ENCODE measurements at regions not wholly inside any gene's neighbourhood (a gene's known extent, or its start where the extent isn't known, plus 50 kb on each side); places are given as distances from the start of the nearest gene placed in this dataset.

GRCh38 chr18:5625076-5625475 is 81.3 kb upstream of the EPB41L3 start (continued):
- TF ChIP-seq ZNF462 (CRISPR knock-in tag; IDR thresholded peaks at IDR 0.05) (no peak), POLR2AphosphoS5 (IDR thresholded peaks at IDR 0.05; ENCODE audit: low read depth) (no peak), ZNF331 (CRISPR knock-in tag; IDR thresholded peaks at IDR 0.05; ENCODE audit: low read depth) (no peak)

DNA sequence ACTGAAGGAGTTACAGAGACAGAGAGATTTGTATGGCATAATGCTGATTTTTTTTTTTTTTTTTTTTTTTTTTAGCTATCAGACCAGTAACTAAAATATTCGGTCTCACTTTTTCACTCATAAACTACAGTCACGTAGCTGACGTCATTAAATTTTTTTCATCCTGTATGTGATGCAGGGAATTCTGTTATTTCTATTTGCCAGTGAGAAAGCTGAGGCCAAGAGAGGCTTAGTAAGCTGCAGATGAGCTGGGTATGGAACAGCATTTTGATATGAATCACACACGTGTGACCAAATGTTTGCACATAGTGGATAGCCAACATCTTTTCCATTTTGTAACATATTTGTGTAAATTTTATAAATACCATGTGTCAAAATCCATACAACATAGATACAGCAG is 79.1 kb upstream of the EPB41L3 start:
- H3K27me3 ChIP-seq (ENCODE audit: insufficient read depth), result peaks cover 36% of the 10 kb centered on the region
- no peak for ATAC-seq

GRCh38 chr18:5620289-5620688 is 76.5 kb upstream of the EPB41L3 start:
- H3K9me3 Mint-ChIP-seq, result no peaks in the 10 kb centered on the region
- Histone ChIP-seq H2AFZ (no peak overlapping the region), H3K79me2 (replicated peaks; ENCODE audit: insufficient read depth) (no peaks in the 10 kb centered on the region), H3K27me3 (ENCODE audit: insufficient read depth) (peaks cover 9% of the 10 kb centered on the region), H4K20me1 (replicated peaks; ENCODE audit: insufficient read depth) (no peaks in the 10 kb centered on the region), H3K27ac (ENCODE audit: low read depth) (no peak overlapping the region), H3K4me1 (ENCODE audit: insufficient read depth) (peaks cover 14% of the 10 kb centered on the region), H3K36me3 (ENCODE audit: insufficient read depth) (no peaks in the 10 kb centered on the region), H3K9me2 (ENCODE audit: insufficient read depth) (no peaks in the 10 kb centered on the region), H3F3A (replicated peaks; ENCODE audit: low read depth) (0 out of 2 replicates have a peak, but pooled peaks cover 3% of the 10 kb centered on the region), H3K4me2 (no peak overlapping the region), H3K4me3 (no peak overlapping the region)
- no peak overlapping the region for H3K27ac Mint-ChIP-seq
- peaks cover 9% of the 10 kb centered on the region for H3K4me1 Mint-ChIP-seq
- DNase-seq (ENCODE audit: low spot score) (no peak), ATAC-seq (no peak)
- H3K4me3 Mint-ChIP-seq, result no peak overlapping the region
- H3K27me3 Mint-ChIP-seq (ENCODE audit: insufficient read depth, low read depth, poor library complexity), result peaks cover 2% of the 10 kb centered on the region
- no peaks in the 10 kb centered on the region for H3K36me3 Mint-ChIP-seq (ENCODE audit: low read depth)
- TF ChIP-seq ZNF114 (CRISPR knock-in tag; IDR thresholded peaks at IDR 0.05), result no peak
- TF ChIP-seq ETS1 (IDR thresholded peaks at IDR 0.05), result no peak
- TF ChIP-seq EZH2phosphoT487 (IDR thresholded peaks at IDR 0.05; ENCODE audit: unreplicated experiment), result no peak
- TF ChIP-seq, protein P1, sequence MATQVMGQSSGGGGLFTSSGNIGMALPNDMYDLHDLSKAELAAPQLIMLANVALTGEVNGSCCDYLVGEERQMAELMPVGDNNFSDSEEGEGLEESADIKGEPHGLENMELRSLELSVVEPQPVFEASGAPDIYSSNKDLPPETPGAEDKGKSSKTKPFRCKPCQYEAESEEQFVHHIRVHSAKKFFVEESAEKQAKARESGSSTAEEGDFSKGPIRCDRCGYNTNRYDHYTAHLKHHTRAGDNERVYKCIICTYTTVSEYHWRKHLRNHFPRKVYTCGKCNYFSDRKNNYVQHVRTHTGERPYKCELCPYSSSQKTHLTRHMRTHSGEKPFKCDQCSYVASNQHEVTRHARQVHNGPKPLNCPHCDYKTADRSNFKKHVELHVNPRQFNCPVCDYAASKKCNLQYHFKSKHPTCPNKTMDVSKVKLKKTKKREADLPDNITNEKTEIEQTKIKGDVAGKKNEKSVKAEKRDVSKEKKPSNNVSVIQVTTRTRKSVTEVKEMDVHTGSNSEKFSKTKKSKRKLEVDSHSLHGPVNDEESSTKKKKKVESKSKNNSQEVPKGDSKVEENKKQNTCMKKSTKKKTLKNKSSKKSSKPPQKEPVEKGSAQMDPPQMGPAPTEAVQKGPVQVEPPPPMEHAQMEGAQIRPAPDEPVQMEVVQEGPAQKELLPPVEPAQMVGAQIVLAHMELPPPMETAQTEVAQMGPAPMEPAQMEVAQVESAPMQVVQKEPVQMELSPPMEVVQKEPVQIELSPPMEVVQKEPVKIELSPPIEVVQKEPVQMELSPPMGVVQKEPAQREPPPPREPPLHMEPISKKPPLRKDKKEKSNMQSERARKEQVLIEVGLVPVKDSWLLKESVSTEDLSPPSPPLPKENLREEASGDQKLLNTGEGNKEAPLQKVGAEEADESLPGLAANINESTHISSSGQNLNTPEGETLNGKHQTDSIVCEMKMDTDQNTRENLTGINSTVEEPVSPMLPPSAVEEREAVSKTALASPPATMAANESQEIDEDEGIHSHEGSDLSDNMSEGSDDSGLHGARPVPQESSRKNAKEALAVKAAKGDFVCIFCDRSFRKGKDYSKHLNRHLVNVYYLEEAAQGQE (IDR thresholded peaks at IDR 0.05; ENCODE audit: unreplicated experiment), result no peak
- no peak for TF ChIP-seq POLR2AphosphoS5 (IDR thresholded peaks at IDR 0.05; ENCODE audit: low read depth)

More for the DNA sequence above, 79.1 kb upstream of the EPB41L3 start:
- peaks cover 21% of the 10 kb centered on the region for H3K4me1 ChIP-seq (ENCODE audit: insufficient read depth)
- no peaks in the 10 kb centered on the region; the same call in 1 of the 2 replicates for H4K20me1 ChIP-seq (replicated peaks; ENCODE audit: insufficient read depth)
- Mint-ChIP-seq H3K27ac (no peak overlapping the region), H3K27me3 (ENCODE audit: insufficient read depth, low read depth, poor library complexity) (peaks cover 2% of the 10 kb centered on the region), H3K36me3 (ENCODE audit: low read depth) (no peaks in the 10 kb centered on the region), H3K4me3 (no peak overlapping the region), H3K9me3 (no peaks in the 10 kb centered on the region), H3K4me1 (peaks cover 13% of the 10 kb centered on the region)
- H3K36me3 ChIP-seq (ENCODE audit: insufficient read depth), result no peaks in the 10 kb centered on the region
- no peak overlapping the region for H3K4me2 ChIP-seq
- DNase-seq (ENCODE audit: low spot score), result no peak
- H3F3A ChIP-seq (replicated peaks; ENCODE audit: low read depth), result peaks cover 3% of the 10 kb centered on the region; the same call in 1 of the 2 replicates
- no peak overlapping the region for H2AFZ ChIP-seq
- H3K4me3 ChIP-seq, result no peak overlapping the region
- H3K27ac ChIP-seq (ENCODE audit: low read depth), result no peak overlapping the region
- no peaks in the 10 kb centered on the region for H3K79me2 ChIP-seq (replicated peaks; ENCODE audit: insufficient read depth)
- H3K9me2 ChIP-seq (ENCODE audit: insufficient read depth), result no peaks in the 10 kb centered on the region
- no peak for TF ChIP-seq NANOG (IDR thresholded peaks at IDR 0.05; ENCODE audit: borderline replicate concordance)
